ENCODE measurements at regions not wholly inside any gene's neighbourhood (a gene's known extent, or its start where the extent isn't known, plus 50 kb on each side); places are given as distances from the start of the nearest gene placed in this dataset.
"Not testable (repeated sequence)": the region's sequence is repeated elsewhere in the genome, so short reads cannot be mapped to it uniquely, and the experiment has no call there.

- Mint-ChIP-seq H3K27me3 (ENCODE audit: low read depth in 2 of 2) (no peaks in the 10 kb centered on the region), H3K4me1 (no peaks in the 10 kb centered on the region), H3K36me3 (peaks cover 3% of the 10 kb centered on the region), H3K4me3 (no peak overlapping the region), H3K27ac (no peak overlapping the region), H3K9me3 (peaks cover under 1 to 21% of the 10 kb centered on the region in 2 donors)
- Histone ChIP-seq H3K36me3 (ENCODE audit: control insufficient read depth, insufficient read depth, low read length) (no peaks in the 10 kb centered on the region), H3K4me1 (ENCODE audit: control insufficient read depth, insufficient read depth, low read length) (no peaks in the 10 kb centered on the region), H3K4me3 (ENCODE audit: low read length) (no peak overlapping the region), H3K27ac (ENCODE audit: low read length) (no peak overlapping the region), H3K27me3 (ENCODE audit: control insufficient read depth, insufficient read depth, low read length) (no peaks in the 10 kb centered on the region), H3K9me3 (ENCODE audit: control insufficient read depth, insufficient read depth, low read length) (peaks cover 9% of the 10 kb centered on the region)
- WGBS (ENCODE audit: insufficient coverage), result 98% methylated on average over 3 of the region's 5 CpGs
- ATAC-seq, result no peak
- no peak for DNase-seq
- intact Hi-C loops (cut with micrococcal nuclease), result no loop called here
- no peak for TF ChIP-seq CTCF (IDR thresholded peaks at IDR 0.05)
Measured at GRCh38 chr5:29462241-29462640, 1731.2 kb upstream of the CDH6 start.

DNA sequence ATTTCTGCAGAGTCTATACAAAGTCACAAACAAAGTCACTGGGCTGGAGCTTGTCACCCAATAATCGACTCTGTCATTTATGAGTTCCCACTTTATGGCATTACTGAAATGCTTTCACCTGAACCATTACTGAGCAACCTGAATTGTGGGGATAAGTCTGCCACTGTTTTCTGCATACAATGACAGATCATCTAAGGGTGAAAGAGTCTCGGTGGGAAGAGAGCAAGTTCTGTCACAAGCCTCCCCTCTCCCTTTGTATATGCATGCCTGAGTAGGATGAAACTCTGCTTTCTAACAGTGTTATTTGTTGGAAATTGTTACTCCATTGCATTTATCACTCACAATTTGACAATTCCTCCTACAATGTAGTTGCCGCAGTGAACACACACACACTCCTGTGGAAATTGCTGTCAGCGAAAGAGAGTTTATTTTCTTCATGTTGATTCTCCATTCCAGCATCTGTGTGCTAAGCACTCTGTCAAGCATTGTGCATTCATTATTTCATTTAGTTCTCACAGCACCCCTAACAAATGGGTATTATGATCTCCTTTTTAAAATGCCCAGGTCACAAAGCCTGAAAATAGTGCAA, 1732.4 kb upstream of the CDH6 start:
- Mint-ChIP-seq H3K4me1 (no peaks in the 10 kb centered on the region), H3K27ac (no peak overlapping the region), H3K4me3 (no peak overlapping the region), H3K9me3 (peaks cover 0 to 11% of the 10 kb centered on the region in 2 donors), H3K36me3 (no peaks in the 10 kb centered on the region), H3K27me3 (ENCODE audit: low read depth in 2 of 2) (no peaks in the 10 kb centered on the region)
- Histone ChIP-seq H3K4me3 (ENCODE audit: low read length) (no peak overlapping the region), H3K4me1 (ENCODE audit: control insufficient read depth, insufficient read depth, low read length) (no peaks in the 10 kb centered on the region), H3K36me3 (ENCODE audit: control insufficient read depth, insufficient read depth, low read length) (no peaks in the 10 kb centered on the region), H3K27me3 (ENCODE audit: control insufficient read depth, insufficient read depth, low read length) (no peaks in the 10 kb centered on the region), H3K27ac (ENCODE audit: low read length) (no peak overlapping the region), H3K9me3 (ENCODE audit: control insufficient read depth, insufficient read depth, low read length) (peaks cover 7% of the 10 kb centered on the region)
- no peak for ATAC-seq
- DNase-seq, result no peak
- no peak for TF ChIP-seq CTCF (IDR thresholded peaks at IDR 0.05)
- intact Hi-C loops (cut with micrococcal nuclease), result no loop called here
- WGBS (ENCODE audit: insufficient coverage), result 85% methylated on average over 3 of the region's 4 CpGs

DNA sequence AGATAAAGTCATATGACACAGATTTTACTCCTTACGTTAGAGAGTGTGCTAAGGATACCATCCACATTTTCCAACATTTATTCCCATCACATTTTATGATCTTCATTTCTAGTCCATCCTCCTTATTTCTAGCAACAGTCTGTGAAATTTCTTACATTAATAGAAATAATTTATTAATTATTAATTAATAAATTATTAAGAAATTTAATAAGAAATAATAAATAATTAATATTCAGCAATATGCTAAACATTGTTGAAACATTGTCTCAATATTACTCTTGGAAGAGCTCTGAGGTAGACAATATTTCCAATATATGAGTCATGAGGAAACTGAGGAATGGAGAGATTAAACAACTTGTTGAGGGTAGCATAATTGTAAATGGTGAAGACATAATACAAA, 1742.5 kb upstream of the CDH6 start:
- peaks cover 5 to 14% of the 10 kb centered on the region in 2 donors for H3K9me3 Mint-ChIP-seq
- H3K4me1 Mint-ChIP-seq; H3K27me3 ChIP-seq (ENCODE audit: control insufficient read depth, insufficient read depth, low read length); H3K9me3 ChIP-seq (ENCODE audit: control insufficient read depth, insufficient read depth, low read length); DNase-seq; ATAC-seq; H3K36me3 Mint-ChIP-seq; H3K4me1 ChIP-seq (ENCODE audit: control insufficient read depth, insufficient read depth, low read length); H3K36me3 ChIP-seq (ENCODE audit: control insufficient read depth, insufficient read depth, low read length); H3K27ac Mint-ChIP-seq; H3K27ac ChIP-seq (ENCODE audit: low read length); intact Hi-C loops (cut with micrococcal nuclease); H3K27me3 Mint-ChIP-seq (ENCODE audit: low read depth in 2 of 2); H3K4me3 ChIP-seq (ENCODE audit: low read length); H3K4me3 Mint-ChIP-seq: not testable (repeated sequence)
- no CpG with 5 or more reads among the region's 1 CpG for WGBS (ENCODE audit: insufficient coverage)

DNA sequence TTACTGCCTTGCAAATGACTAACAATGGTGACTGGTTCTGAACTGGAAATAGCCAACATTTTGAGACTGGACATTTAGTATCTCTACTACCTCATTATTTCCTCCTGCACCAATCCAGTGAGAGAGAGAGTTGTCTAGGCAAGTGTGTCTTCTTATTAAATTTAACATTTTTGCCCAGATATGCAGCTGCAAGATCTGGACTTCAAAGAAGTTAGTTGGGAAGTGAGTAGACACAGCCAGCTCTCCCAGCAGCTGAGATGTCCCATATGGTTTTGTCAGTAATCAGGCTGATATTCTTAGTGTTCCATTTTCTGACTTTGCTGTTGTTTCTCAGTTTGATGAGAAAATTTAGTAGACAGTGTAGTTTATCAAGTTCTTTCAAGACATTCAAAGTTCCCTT, 1778.8 kb upstream of the CDH6 start:
- no peaks in the 10 kb centered on the region for H3K36me3 ChIP-seq (ENCODE audit: control insufficient read depth, insufficient read depth, low read length)
- H3K4me1 ChIP-seq (ENCODE audit: control insufficient read depth, insufficient read depth, low read length), result no peaks in the 10 kb centered on the region
- Mint-ChIP-seq H3K4me3 (no peak overlapping the region), H3K4me1 (no peaks in the 10 kb centered on the region), H3K27ac (no peak overlapping the region), H3K36me3 (no peaks in the 10 kb centered on the region), H3K27me3 (ENCODE audit: low read depth in 2 of 2) (no peaks in the 10 kb centered on the region), H3K9me3 (peaks cover 15 to 16% of the 10 kb centered on the region in 2 donors)
- DNase-seq (no peak), ATAC-seq (no peak)
- H3K27ac ChIP-seq (ENCODE audit: low read length), result no peak overlapping the region
- no peak overlapping the region for H3K4me3 ChIP-seq (ENCODE audit: low read length)
- peaks cover 4% of the 10 kb centered on the region for H3K9me3 ChIP-seq (ENCODE audit: control insufficient read depth, insufficient read depth, low read length)
- intact Hi-C loops (cut with micrococcal nuclease), result no loop called here
- no peak for TF ChIP-seq CTCF (IDR thresholded peaks at IDR 0.05)
- H3K27me3 ChIP-seq (ENCODE audit: control insufficient read depth, insufficient read depth, low read length), result no peaks in the 10 kb centered on the region
